Karpas-422 (cell line): ENCODE measurements at regions not wholly inside any gene's neighbourhood (a gene's known extent, or its start where the extent isn't known, plus 50 kb on each side); places are given as distances from the start of the nearest gene placed in this dataset.

Source experiments
- DNase-seq: peaks from one replicate; pipeline ENCODE4 v3.0.0-alpha.2; 2015
- H2AFZ ChIP-seq: fragments of 200-600 bp; sonication (generic); 2 replicates; pipeline ENCODE4 v1.6.1; 2014; ENCODE audit warnings: antibody characterized with exemption, low read length, mixed read lengths
- H3K27ac ChIP-seq: fragments of 200-600 bp; sonication (generic); 2 replicates; pipeline ENCODE4 v1.5.1; 2014; ENCODE audit warnings: mild to moderate bottlenecking, low read length, moderate library complexity
- H3K27me3 ChIP-seq: fragments of 200-600 bp; sonication (generic); 2 replicates; pipeline ENCODE4 v1.6.1; 2014; ENCODE audit warnings: low read length, mixed read lengths
- H3K36me3 ChIP-seq: fragments of 200-600 bp; sonication (generic); 2 replicates; pipeline ENCODE4 v1.6.1; 2014; ENCODE audit warnings: low read length, mixed read lengths; ENCODE audit not compliant: insufficient read depth
- H3K4me1 ChIP-seq: fragments of 200-600 bp; sonication (generic); 2 replicates; pipeline ENCODE4 v1.6.1; 2014; ENCODE audit warnings: mild to moderate bottlenecking, low read length, mixed read lengths
- H3K4me2 ChIP-seq: fragments of 200-600 bp; sonication (generic); 2 replicates; pipeline ENCODE4 v1.6.1; 2014; ENCODE audit warnings: low read length, low read depth, mild to moderate bottlenecking; ENCODE audit not compliant: poor library complexity, severe bottlenecking
- H3K4me3 ChIP-seq: fragments of 200-600 bp; sonication (generic); 2 replicates; pipeline ENCODE4 v1.5.1; 2014; ENCODE audit warnings: mild to moderate bottlenecking, antibody characterized with exemption, low read length, mixed read lengths
- H3K79me2 ChIP-seq: fragments of 200-600 bp; sonication (generic); 2 replicates; pipeline ENCODE4 v1.6.1; 2014; ENCODE audit warnings: mild to moderate bottlenecking, low read length, mixed read lengths
- H3K9ac ChIP-seq: fragments of 200-600 bp; sonication (generic); 2 replicates; pipeline ENCODE4 v1.6.0; 2014; ENCODE audit warnings: low read length
- H3K9me2 ChIP-seq: fragments of 200-600 bp; sonication (generic), shearing (Covaris generic); replicated peaks from 2 replicates; pipeline ENCODE4 v1.6.0; 2014; ENCODE audit warnings: mild to moderate bottlenecking, low read length, moderate library complexity; ENCODE audit not compliant: insufficient read depth
- H3K9me3 ChIP-seq: fragments of 300-700, 200-600 bp; sonication (generic); 2 replicates; pipeline ENCODE4 v1.6.1; 2014; ENCODE audit warnings: low read length, mixed read lengths
- H4K20me1 ChIP-seq: fragments of 200-600 bp; sonication (generic); 2 replicates; pipeline ENCODE4 v1.6.1; 2014; ENCODE audit warnings: mild to moderate bottlenecking, antibody characterized with exemption, low read length, low read depth; ENCODE audit not compliant: insufficient read depth

- H2AFZ ChIP-seq, result no peak overlapping the region
- no peaks in the 10 kb centered on the region for H3K9me2 ChIP-seq
- no peak overlapping the region for H3K4me2 ChIP-seq
- no peaks in the 10 kb centered on the region for H3K27me3 ChIP-seq
- H3K9ac ChIP-seq, result no peak overlapping the region
- H3K79me2 ChIP-seq, result no peaks in the 10 kb centered on the region
- H3K36me3 ChIP-seq, result no peaks in the 10 kb centered on the region
- H3K27ac ChIP-seq, result no peak overlapping the region
- no peak for DNase-seq
- H3K9me3 ChIP-seq, result no peaks in the 10 kb centered on the region
- H3K4me3 ChIP-seq, result no peak overlapping the region
- no peaks in the 10 kb centered on the region for H4K20me1 ChIP-seq
- H3K4me1 ChIP-seq, result no peaks in the 10 kb centered on the region
Measured at GRCh38 chr2:120933693-120934573, 198.3 kb downstream of the GLI2 start.

- Histone ChIP-seq H2AFZ (no peak overlapping the region), H3K9me2 (no peaks in the 10 kb centered on the region), H3K9me3 (no peaks in the 10 kb centered on the region), H4K20me1 (no peaks in the 10 kb centered on the region), H3K4me2 (no peak overlapping the region), H3K79me2 (no peaks in the 10 kb centered on the region), H3K4me3 (no peak overlapping the region), H3K27ac (no peak overlapping the region), H3K27me3 (no peaks in the 10 kb centered on the region), H3K36me3 (no peaks in the 10 kb centered on the region), H3K4me1 (no peaks in the 10 kb centered on the region), H3K9ac (no peak overlapping the region)
- DNase-seq, result no peak
Measured at GRCh38 chr2:120934574-120935338, 199.1 kb downstream of the GLI2 start.

- Histone ChIP-seq H3K4me3 (no peak overlapping the region), H3K4me2 (no peak overlapping the region), H3K27ac (no peak overlapping the region), H3K9me3 (no peaks in the 10 kb centered on the region), H3K36me3 (no peaks in the 10 kb centered on the region), H3K4me1 (no peaks in the 10 kb centered on the region), H3K27me3 (no peaks in the 10 kb centered on the region), H3K79me2 (no peaks in the 10 kb centered on the region), H3K9me2 (no peaks in the 10 kb centered on the region), H3K9ac (no peak overlapping the region), H4K20me1 (no peaks in the 10 kb centered on the region), H2AFZ (no peak overlapping the region)
- no peak for DNase-seq
Measured at GRCh38 chr2:120935339-120936313, 200.0 kb downstream of the GLI2 start.

GRCh38 chr2:120936476-120937334, 201.0 kb downstream of the GLI2 start:
- Histone ChIP-seq H3K4me3 (no peak overlapping the region), H3K36me3 (no peaks in the 10 kb centered on the region), H3K9me3 (no peaks in the 10 kb centered on the region), H3K27me3 (no peaks in the 10 kb centered on the region), H3K27ac (no peak overlapping the region), H3K4me1 (no peaks in the 10 kb centered on the region), H4K20me1 (no peaks in the 10 kb centered on the region), H2AFZ (no peak overlapping the region), H3K9me2 (no peaks in the 10 kb centered on the region), H3K4me2 (no peak overlapping the region), H3K9ac (no peak overlapping the region), H3K79me2 (no peaks in the 10 kb centered on the region)
- no peak for DNase-seq

DNA sequence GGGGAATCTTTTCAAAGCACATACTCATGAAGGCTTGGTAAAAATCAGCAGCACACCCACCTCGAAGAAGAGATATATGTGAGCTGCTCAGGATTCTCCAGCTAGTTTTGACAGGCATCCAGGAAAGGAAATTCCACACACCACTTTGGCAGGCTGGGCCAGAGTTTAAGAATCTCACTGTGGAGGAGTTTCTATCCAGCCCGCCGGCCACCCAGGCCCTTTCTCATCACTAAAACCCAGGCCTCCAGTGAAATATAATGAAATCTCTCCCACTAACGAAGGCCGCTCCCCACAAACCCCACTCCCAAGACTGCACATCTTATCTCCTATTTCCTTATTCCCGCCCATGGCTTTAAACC, 202.0 kb downstream of the GLI2 start:
- no peak overlapping the region for H3K4me3 ChIP-seq
- H3K4me2 ChIP-seq, result no peak overlapping the region
- no peaks in the 10 kb centered on the region for H3K27me3 ChIP-seq
- H2AFZ ChIP-seq, result no peak overlapping the region
- H3K9ac ChIP-seq, result no peak overlapping the region
- DNase-seq, result no peak
- H3K9me2 ChIP-seq, result no peaks in the 10 kb centered on the region
- no peak overlapping the region for H3K27ac ChIP-seq
- H3K79me2 ChIP-seq, result no peaks in the 10 kb centered on the region
- H3K36me3 ChIP-seq, result no peaks in the 10 kb centered on the region
- H3K9me3 ChIP-seq, result no peaks in the 10 kb centered on the region
- H3K4me1 ChIP-seq, result no peaks in the 10 kb centered on the region
- H4K20me1 ChIP-seq, result no peaks in the 10 kb centered on the region

- H3K36me3 ChIP-seq, result no peaks in the 10 kb centered on the region
- no peaks in the 10 kb centered on the region for H4K20me1 ChIP-seq
- H3K9ac ChIP-seq, result no peak overlapping the region
- H3K27ac ChIP-seq, result no peak overlapping the region
- DNase-seq, result peak; percentile 28
- H3K9me2 ChIP-seq, result no peaks in the 10 kb centered on the region
- no peaks in the 10 kb centered on the region for H3K27me3 ChIP-seq
- H3K79me2 ChIP-seq, result no peaks in the 10 kb centered on the region
- H3K9me3 ChIP-seq, result no peaks in the 10 kb centered on the region
- no peak overlapping the region for H2AFZ ChIP-seq
- no peaks in the 10 kb centered on the region for H3K4me1 ChIP-seq
- no peak overlapping the region for H3K4me2 ChIP-seq
- H3K4me3 ChIP-seq, result no peak overlapping the region
Measured at GRCh38 chr2:120938045-120938771, 202.5 kb downstream of the GLI2 start.

- no peaks in the 10 kb centered on the region for H3K4me1 ChIP-seq
- H3K4me2 ChIP-seq, result no peak overlapping the region
- H4K20me1 ChIP-seq, result no peaks in the 10 kb centered on the region
- no peaks in the 10 kb centered on the region for H3K9me2 ChIP-seq
- H3K79me2 ChIP-seq, result no peaks in the 10 kb centered on the region
- no peak overlapping the region for H3K4me3 ChIP-seq
- DNase-seq, result peak; percentile 36
- no peaks in the 10 kb centered on the region for H3K36me3 ChIP-seq
- no peaks in the 10 kb centered on the region for H3K27me3 ChIP-seq
- no peak overlapping the region for H3K9ac ChIP-seq
- H3K27ac ChIP-seq, result no peak overlapping the region
- H3K9me3 ChIP-seq, result no peaks in the 10 kb centered on the region
- no peak overlapping the region for H2AFZ ChIP-seq
Measured at GRCh38 chr2:120939595-120940318, 204.1 kb downstream of the GLI2 start.
